Fibroblast of the conjunctiva (primary cell): ENCODE measurements at regions not wholly inside any gene's neighbourhood (a gene's known extent, or its start where the extent isn't known, plus 50 kb on each side); places are given as distances from the start of the nearest gene placed in this dataset.
A peak's percentile ranks its signal among the peaks of the same experiment; 100 is the strongest.

ENCODE experiments used
- DNase-seq: peaks from one replicate; pipeline ENCODE4 v3.0.0-alpha.2; 2010; ENCODE audit warnings: low read depth

DNA sequence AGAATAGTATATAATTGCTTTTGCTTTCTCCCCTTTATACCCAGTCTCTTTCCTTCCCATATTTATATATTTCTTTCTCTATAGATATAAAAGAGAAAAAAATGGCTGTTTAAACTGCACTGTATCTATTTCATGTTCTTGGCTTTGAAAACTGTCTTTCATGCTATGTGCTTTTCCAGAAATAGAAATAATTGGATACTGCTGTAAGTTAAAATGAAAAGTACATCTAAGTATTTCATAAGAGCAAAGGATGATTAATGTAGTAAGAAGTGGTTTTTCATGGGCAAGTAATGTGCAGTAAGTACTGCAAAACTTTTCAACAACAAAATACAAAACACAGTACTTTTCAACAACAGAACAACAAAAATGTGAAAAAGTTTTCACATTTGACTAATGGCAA is 237.9 kb downstream of the SNCA start:
- peak; percentile 0 for DNase-seq

DNA sequence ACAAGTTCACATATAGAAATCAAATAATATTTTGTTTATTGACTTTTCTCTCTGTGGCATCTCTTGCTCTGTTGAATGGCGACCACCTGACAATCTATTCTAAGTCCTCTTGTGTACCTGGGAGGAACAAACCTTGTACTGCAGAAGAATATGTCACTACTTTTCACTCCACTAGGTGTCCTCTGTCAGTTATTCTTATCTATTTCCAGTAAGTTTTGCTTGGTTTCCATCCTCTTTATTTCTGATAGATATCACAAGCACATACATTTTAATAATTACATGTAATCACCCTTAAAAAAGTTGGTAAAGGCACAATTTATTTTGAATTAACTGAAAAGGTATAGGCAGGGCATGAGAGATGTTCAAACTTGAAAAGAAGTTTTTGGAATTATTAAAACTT is 238.4 kb downstream of the SNCA start:
- peak; percentile 8 for DNase-seq

DNA sequence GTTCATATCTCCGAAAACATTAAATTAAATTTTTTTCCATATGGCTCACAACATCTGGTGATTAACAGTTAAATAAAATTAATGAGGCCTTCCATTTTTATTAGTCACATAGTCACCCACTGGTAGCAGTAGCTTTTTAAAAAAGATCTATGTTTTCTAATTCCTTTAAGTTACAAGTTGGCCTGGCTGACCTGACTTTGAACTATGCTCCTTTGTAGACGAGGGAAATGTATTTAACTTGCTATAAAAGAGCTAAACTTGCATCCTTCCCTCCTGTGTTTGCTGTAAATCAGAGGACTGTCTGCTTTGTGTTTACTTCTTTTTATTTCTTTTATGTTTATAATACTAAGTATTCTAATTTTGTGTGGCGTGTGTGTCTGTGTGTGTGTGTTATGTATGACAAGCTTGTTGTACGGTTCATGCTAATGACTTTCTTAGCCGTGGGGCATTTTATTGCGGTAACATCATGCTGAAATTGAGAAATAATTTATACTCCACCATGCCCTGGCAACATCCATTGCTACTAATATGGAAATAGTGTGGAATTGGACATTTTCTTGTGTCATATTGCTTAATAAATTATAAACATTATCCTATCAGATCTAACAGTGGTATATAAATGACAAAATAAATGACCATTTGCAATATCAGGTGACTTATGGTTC is 241.7 kb downstream of the SNCA start:
- DNase-seq: no peak

DNA sequence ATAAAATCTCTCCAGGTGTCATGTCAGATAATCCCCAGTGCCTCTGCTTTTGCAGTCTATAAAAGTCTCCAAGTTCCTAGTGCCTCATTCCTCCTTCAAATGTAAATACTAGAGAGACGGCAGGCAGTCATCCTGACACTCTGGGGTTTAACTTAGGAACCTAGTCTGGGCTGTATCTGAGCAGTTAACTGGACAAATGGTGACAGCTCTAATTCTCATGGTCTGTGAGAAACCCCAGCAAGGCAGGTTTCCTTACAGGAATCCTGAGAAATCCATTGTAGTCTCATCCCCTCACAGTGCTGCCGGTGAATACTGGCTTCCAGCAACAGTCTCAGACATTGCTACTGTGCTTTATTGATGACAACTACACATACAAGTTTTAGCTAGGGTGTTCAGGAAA is 246.8 kb downstream of the SNCA start:
- DNase-seq: no peak

DNA sequence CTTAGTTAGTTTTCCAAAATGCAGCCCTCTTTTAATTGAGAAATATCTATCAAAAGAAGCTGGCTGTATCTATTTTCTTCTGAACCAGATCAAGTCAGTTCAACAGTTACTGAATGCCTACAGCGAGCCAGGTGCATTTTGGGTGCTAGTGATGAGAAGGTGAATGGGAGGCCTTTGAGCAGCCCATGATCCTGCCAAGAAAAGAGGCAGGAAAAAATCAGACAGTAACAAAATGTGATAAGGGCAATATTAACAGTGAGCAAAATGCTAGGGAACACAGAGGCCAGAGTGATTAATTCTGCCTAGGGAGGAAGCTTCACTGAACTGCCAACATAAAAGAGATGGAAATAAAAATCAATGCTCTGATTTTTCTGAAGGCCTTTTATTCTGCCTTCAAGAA is 248.5 kb downstream of the SNCA start:
- no peak for DNase-seq

DNA sequence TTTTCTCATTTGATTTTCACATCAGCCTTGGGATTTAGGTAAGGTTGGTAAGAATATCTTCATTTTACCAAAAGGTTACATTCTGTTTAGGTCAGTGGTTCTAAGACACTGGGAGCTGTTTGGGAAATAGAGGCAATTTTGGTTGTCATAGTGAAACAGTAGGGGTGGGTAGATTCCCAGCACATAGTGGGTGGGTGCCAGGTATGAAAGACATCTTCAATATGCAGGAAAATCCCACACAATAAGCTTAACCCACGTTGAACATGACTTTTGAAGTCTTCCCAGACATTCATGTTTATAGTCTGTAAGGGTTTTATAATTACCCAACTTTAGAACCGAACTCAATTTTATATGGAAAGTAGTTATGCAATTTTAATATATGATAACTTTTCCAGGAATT is 249.6 kb downstream of the SNCA start:
- DNase-seq: no peak

DNA sequence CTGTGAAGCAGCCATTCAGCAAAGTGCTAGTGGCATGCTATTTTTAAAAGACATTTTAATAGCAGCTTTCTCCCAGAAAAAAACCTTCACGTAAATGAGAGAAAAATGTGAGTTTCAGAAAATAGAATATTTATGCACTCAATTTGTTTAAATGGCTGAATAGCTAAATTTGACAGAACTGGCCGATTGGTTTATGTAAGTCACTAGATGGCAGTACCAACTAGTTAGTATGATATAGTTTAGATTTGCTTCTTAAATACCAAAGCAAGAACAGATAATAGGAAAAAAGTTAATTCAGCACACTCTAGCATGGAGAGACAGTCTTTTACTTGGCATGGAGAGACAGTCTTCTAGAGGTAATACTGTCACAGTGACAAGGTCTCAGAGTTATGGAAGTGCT is 250.1 kb downstream of the SNCA start:
- DNase-seq: peak; percentile 20

DNA sequence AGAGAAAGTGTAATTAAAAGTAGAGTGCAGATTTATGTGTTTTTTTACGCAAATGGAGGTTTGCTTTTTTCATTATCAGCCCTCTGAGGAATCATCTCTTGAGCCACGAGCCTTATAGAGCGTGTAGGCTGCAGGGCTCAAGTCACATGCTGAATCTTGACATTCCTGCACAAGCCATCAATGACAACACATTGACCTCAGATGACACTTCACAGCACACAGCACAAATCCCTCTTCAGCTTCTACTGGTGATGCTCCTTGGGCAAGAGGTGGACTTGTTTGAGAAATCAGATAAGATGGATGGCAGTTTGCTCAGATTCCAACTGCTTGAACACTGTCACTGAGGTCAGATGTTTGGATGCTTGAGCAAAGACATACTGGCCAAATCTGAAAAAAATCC is 250.6 kb downstream of the SNCA start:
- DNase-seq: no peak

DNA sequence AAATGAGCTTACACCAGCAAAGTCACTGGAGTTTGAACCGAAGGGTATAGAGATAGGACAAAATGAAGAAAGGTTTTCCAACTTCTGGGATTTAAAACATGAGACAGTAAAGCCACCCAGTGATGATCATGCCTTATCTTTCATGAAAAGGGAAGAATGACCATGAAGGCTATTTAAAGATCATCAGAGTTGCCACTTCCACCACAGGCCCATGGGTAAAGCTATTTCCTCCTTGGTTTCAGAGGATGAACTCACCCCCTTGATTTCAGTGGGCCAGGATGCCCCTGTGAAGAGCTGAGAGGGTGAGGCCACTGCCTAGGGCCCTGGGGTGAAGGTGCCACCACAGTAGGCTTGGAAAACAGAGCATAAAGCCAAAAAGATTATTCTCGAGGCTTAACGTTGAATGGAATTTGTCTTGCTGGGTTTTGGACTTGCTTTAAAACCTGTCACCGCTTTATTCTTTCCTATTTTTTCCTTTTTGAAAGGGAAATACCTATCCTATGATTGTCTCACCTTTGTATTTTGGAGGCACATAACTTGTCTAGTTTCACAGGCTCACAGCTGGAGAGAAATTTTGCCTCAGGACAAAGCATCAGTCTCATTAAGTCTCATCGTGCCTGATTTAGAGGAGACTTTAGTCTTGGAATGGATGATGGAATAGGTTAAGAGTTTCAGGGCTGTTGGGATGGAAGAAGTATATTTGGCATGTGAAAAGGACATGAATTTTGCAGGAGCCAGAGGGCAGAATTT is 254.0 kb downstream of the SNCA start:
- no peak for DNase-seq

DNA sequence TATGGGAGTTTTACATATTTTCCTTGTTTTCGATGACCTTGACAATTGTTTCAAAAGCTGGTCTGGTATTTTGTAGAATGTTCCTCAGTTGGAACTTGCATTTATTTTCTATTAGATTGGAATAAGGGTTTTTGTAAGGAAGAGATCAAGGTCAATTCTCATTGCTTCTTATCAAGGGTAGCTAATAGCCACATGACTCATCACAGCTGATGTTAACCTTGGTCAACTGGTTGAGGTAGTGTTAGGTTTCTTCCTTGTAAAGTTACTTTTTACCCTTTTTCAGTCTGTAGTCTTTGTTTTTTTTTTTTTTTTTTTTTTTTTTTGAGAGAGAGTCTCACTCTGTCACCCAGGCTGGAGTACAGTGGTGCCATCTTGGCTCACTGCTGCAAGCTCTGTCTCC is 257.2 kb downstream of the SNCA start:
- no peak for DNase-seq

DNA sequence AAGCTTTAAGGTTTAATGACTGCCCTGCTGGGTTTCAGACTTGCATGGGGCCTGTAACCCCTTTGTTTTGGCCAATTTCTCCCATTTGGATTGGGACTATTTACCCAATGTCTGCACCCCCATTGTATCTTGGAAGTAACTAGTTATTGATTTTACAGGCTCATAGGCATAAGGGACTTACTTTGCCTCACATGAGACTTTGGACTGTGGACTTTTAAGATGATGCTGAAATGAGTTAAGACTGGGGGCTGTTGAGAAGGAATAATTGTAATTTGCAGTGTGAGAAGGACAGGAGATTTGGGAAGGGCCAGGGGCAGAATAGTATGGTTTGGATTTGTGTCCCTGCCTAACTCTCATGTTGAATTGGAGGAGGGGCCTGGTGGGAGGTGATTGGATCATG is 260.7 kb downstream of the SNCA start:
- no peak for DNase-seq

DNA sequence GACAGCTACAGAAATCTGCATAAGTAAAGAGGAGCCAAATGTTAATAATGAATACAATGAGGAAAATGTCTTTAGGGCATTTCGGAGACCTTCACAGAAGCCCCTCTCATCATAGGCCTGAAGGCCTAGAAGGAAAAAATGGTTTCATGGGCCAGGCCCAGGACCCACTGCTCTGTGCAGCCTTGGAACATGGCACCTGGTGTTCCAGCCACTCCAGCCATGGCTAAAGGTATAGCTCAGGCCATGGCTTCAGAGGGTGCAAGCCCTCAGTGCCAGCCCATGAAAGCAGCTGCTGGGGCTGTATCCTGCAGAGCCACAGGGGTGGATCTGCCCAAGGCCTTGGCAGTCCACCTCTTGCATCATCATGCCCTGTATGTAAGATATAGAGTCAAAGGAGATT is 261.1 kb downstream of the SNCA start:
- DNase-seq: no peak

DNA sequence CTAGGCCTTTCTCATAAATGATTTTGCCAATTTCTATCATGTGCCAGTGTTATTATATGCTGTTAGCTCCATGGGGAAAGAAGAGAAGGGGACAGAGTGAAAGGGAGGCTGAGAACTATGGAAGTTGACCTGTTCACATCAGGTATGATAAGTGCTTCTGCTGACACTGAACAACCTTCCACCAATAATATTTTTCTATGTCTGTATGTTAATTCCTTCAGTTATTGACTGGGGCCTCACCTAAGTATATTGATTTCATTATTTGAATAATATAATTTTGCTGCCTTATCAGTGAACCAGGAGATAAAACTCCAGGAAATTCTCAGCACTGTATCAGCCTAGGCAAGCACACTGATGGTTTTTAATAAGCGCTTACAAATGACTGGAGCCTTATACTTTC is 262.8 kb downstream of the SNCA start:
- DNase-seq: no peak

DNA sequence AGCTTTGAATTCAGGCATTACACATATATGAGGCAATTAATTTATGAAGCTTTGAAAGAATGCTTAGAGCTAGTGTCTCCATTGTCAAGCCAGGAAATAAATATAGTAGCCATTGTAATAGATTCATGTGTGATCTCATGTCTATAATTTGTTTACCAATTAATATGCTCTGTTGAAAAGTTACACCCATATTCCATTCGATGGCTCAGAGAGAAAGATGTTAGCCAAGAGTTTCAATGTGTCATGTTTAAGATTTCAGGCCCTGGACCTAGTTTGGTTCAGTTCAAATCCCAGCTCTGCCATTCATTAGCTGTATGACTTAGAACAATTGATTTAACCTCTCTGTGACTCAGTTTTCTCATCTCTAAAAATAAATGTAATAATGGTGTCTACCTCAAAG is 263.3 kb downstream of the SNCA start:
- DNase-seq: no peak

DNA sequence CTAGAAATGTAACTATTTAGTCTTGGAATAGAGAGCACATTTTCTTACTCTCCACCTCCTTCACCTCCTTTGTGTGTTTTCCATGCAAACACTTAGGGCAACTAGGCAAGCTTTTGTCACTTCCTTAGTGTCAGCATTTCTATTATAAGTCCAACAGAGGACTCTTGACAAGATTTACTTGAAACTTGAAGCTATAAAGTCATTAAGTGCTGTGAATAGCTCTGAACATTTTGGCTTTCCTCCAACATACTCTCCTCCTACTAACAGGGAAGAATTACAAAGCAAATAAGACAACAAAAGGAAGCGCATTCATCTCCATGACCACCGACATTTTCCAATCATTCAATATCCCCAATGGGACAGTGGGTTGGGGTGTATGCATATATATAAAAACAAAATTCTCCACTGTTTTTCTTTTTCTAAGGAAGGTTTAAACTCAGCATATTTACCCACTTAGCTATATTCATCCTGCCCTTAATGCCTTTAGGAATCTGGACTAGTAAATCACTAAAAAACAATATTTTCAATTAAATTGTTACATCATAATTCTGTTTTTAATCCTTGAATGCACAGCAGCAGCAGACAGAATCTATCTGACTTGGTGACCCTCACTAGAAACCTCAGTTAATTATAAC is 264.6 kb downstream of the SNCA start:
- no peak for DNase-seq

DNA sequence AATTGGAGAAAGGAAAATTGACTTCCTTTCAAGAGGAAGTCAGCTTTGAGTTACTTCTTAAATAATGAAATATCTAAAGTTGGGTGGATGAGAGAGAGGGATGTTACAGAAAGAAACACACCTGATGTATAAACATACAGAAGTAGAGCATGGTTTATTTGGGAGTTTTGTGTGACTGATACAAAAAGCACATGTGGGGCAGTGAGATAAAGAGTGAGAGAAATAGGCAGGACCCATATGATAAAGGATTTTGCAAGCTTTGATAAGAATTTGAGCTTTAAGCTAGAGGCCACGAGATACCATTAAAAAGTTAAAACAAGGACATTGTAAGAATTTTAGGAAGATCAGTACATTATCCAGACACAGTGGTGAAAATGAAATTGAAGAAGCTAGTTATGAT is 263.3 kb upstream of the GPRIN3 start:
- DNase-seq: no peak

DNA sequence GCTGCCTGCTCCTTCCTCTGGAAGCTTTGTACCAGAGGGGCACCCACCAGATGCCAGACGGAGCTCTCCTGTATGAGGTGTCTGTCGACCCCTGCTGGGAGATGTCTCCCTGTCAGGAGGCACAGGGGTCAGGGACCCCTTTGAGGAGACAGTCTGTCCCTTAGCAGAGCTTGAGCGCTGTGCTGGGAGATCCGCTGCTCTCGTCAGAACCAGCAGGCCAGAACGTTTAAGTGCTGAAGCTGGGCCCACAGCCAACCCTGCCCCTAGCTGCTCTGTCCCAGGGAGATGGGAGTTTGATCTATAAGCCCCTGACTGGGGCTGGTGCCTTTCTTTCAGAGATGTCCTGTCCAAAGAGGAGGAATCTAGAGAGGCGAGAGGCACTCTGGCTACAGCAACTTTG is 260.3 kb upstream of the GPRIN3 start:
- DNase-seq: no peak

DNA sequence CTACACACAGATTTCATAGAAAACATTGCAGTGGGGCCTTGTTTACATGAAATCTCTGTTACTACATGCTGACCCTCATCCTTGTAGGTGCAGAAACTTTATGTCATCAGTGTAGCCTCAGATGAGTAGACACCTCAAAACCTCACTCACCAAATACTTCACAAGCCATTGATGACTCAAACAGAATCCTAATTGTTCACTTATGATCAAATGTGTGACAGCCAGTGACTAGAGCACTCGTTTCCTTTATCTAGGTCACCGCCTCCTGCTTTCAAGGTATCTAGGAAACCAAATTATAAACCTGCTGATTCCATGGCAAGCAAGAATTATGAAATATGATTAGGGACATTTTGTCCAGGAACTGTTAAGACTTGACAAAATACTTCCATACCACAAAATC is 255.8 kb upstream of the GPRIN3 start:
- DNase-seq: no peak

DNA sequence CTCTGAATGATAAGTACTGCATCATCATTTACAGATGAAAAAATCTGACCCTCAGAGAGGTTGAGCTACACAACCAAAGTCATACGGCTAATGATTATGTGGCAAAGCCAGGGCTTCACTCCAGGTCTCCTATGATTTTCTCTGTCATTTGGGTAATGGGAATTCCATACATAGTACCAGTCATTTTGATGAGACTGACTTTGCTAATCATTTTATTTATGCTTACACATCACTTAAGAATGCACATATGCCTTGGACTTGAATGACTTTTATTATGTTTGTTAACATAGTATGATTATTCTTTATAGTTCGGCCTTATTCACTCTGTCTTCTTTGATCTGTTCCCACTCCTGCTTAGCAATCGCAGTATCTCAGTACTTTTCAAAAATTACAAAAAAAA is 255.1 kb upstream of the GPRIN3 start:
- no peak for DNase-seq

DNA sequence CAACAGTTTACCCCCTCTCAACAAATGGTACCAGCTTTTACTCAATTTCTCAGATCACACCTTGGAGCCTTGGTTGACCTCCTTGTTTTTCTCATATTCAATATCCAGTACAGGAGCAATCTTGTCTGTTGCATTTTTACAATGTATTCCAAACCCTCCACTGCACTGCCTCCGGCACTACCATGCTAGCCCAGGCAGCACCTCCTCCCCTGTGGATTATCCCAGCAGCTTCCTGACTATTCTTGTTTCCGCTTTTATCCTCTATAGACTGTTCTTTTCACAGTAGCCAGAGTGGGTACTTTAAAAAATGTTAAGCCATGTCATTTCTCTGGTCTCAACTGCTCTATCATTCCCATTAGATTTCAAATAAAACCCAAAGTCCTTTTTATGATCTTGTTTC is 253.4 kb upstream of the GPRIN3 start:
- no peak for DNase-seq

DNA sequence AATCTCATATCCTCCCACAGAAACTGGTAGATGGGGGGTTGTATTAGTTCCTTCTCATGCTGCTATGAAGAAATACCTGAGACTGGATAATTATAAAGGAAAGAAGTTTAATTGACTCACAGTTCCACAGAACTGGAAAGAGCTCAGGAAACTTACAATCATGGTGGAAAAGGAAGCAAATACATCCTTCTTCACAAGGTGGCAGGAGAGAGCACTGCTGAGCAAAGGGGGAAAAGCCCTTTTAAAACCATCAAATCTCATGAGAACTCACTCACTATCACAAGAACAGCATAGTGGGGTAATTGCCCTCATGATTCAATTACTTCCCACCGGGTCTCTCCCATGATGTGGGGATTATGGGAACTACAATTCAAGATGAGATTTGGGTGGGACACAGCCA is 250.5 kb upstream of the GPRIN3 start:
- no peak for DNase-seq

DNA sequence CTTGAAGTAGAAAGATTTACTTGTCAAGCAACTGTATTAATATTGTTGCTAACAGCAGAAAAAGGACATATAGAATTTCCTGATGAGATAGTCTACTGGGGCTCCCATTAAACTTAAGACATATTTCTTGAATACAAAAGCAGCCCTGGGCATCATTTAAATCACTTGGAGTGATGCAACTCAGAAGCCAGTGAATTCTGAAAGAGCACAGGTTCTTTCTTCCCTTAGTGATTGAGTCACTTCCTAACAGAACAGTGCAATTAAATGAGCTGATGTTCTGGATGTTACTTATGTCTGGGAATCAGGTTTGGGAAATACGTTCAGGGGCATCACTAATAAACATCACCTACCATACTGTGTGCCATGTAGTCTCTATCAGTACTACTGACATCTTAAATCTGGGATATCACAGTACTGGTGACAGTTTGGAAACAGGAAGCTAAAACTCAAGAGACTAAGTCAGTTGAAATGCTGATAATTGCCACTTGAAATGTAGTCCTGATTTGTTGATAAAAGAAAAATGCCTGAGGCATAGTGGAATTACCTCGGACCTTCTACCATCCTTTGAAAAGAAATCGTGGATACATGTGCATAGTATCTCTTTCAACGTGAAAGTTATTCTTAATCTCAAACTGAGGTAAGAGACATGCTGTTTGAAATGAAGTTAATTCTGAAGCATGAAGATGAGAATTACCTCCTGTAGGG is 249.2 kb upstream of the GPRIN3 start:
- no peak for DNase-seq

DNA sequence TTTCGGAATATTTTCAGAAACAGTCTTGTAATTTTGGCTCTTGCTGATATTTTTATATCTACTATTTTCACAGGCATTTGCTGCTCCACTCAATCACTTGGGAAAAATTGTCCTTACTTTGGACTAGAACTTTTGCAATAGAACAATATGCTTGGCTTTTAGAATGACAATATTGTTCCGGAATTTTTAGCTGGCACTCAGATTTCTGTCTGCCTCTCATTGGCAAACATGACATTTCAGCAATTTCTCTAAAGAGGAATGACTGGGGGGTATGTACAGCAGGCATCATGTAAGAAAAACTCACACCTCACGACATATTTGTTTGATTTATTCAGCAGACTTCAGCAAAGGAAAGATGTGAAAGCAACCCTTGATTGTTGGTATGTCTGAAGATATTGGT is 243.6 kb upstream of the GPRIN3 start:
- no peak for DNase-seq
